MCF 10A (cell line): ENCODE measurements at regions not wholly inside any gene's neighbourhood (a gene's known extent, or its start where the extent isn't known, plus 50 kb on each side); places are given as distances from the start of the nearest gene placed in this dataset.

ENCODE experiments used
- BruUV-seq: library from RNA; stranded (reverse); fragments of 400-500 nt; replicated peaks from 2 replicates; lab custom pipeline; 2021; lab: Mats Ljungman, UMichigan
- CTCF ChIA-PET: fragments of 300-600 bp; sonication (Branson Sonifier 250); formaldehyde crosslinking; extraction: SDS; loops from one replicate; lab custom pipeline; 2021; ENCODE audit warnings: antibody characterized with exemption, inconsistent platforms; lab: Yijun Ruan, JAX
- POLR2A ChIA-PET: fragments of 300-600, 350-650 bp; sonication (Branson Sonifier 250); formaldehyde crosslinking; extraction: SDS; loops from one replicate; lab custom pipeline; 2020; ENCODE audit warnings: antibody characterized with exemption, inconsistent platforms; lab: Yijun Ruan, JAX
- DNase-seq: peaks from one replicate; pipeline ENCODE4 v3.0.0-alpha.2; 2018; ENCODE audit not compliant: unreplicated experiment
- H3K27ac Mint-ChIP-seq: one replicate; pipeline ENCODE4 v1.8.0; 2022; ENCODE audit warnings: mild to moderate bottlenecking, low read depth, mixed read lengths; ENCODE audit not compliant: unreplicated experiment
- H3K27me3 Mint-ChIP-seq: one replicate; pipeline ENCODE4 v1.8.0; 2022; ENCODE audit warnings: mixed read lengths; ENCODE audit not compliant: insufficient read depth, unreplicated experiment
- H3K36me3 Mint-ChIP-seq: one replicate; pipeline ENCODE4 v1.8.0; 2022; ENCODE audit warnings: mild to moderate bottlenecking, moderate library complexity, mixed read lengths; ENCODE audit not compliant: insufficient read depth, unreplicated experiment
- H3K4me1 Mint-ChIP-seq: one replicate; pipeline ENCODE4 v1.8.0; 2022; ENCODE audit warnings: mixed read lengths; ENCODE audit not compliant: insufficient read depth, unreplicated experiment
- H3K4me3 Mint-ChIP-seq: one replicate; pipeline ENCODE4 v1.8.0; 2022; ENCODE audit warnings: mild to moderate bottlenecking, moderate library complexity, mixed read lengths; ENCODE audit not compliant: unreplicated experiment
- H3K9me3 Mint-ChIP-seq: one replicate; pipeline ENCODE4 v1.8.0; 2022; ENCODE audit warnings: mixed read lengths; ENCODE audit not compliant: unreplicated experiment
- CTCF ChIP-seq: fragments of 200-600 bp; IDR thresholded peaks from one replicate; pipeline ENCODE4 v1.8.0; 2022; ENCODE audit warnings: antibody characterized with exemption, mild to moderate bottlenecking; ENCODE audit not compliant: unreplicated experiment
- intact Hi-C: fragments of 100-400 bp; cut with micrococcal nuclease; formaldehyde crosslinking; loops from 2 replicates; pipeline ENCODE4 v1.14.1; 2022

GRCh38 chr5:74143721-74144330, 496.7 kb downstream of the ENC1 start:
- TF ChIP-seq CTCF: no peak
- no peaks in the 10 kb centered on the region for H3K36me3 Mint-ChIP-seq
- ChIA-PET CTCF (no interaction called here), POLR2A (interaction anchor here (0.6 kb wide), 1 partner anchor 307 kb away, joined by 3 read pairs; no protein-coding TSS in a partner anchor)
- no TSS peak for BruUV-seq
- H3K4me1 Mint-ChIP-seq: peaks cover 11% of the 10 kb centered on the region
- H3K27me3 Mint-ChIP-seq: no peaks in the 10 kb centered on the region
- DNase-seq: no peak
- H3K9me3 Mint-ChIP-seq: no peaks in the 10 kb centered on the region
- H3K27ac Mint-ChIP-seq: no peak overlapping the region
- H3K4me3 Mint-ChIP-seq: no peak overlapping the region
- intact Hi-C loops: no loop called here

- ChIA-PET CTCF (no interaction called here), POLR2A (no interaction called here)
- intact Hi-C loops: no loop called here
- H3K9me3 Mint-ChIP-seq: no peaks in the 10 kb centered on the region
- BruUV-seq: no TSS peak
- no peaks in the 10 kb centered on the region for H3K27me3 Mint-ChIP-seq
- no peak for DNase-seq
- peaks cover 11% of the 10 kb centered on the region for H3K4me1 Mint-ChIP-seq
- no peak overlapping the region for H3K27ac Mint-ChIP-seq
- no peak overlapping the region for H3K4me3 Mint-ChIP-seq
- TF ChIP-seq CTCF: no peak
- H3K36me3 Mint-ChIP-seq: no peaks in the 10 kb centered on the region
Observed at GRCh38 chr5:74143151-74143550, 497.4 kb downstream of the ENC1 start.

GRCh38 chr5:74141053-74141452, 499.5 kb downstream of the ENC1 start:
- POLR2A ChIA-PET: interaction anchor here (0.7 to 1.1 kb wide), 2 partner anchors 238 to 577 kb away, joined by 3 read pairs; no protein-coding TSS in a partner anchor
- CTCF ChIA-PET: no interaction called here
- no peak overlapping the region for H3K4me3 Mint-ChIP-seq
- BruUV-seq: no TSS peak
- peaks cover 11% of the 10 kb centered on the region for H3K4me1 Mint-ChIP-seq
- H3K9me3 Mint-ChIP-seq: no peaks in the 10 kb centered on the region
- DNase-seq: peak; percentile 2
- no peaks in the 10 kb centered on the region for H3K27me3 Mint-ChIP-seq
- no peak for TF ChIP-seq CTCF
- intact Hi-C loops: no loop called here
- no peaks in the 10 kb centered on the region for H3K36me3 Mint-ChIP-seq
- no peak overlapping the region for H3K27ac Mint-ChIP-seq

GRCh38 chr5:74140409-74140808, 500.1 kb downstream of the ENC1 start:
- no peak for TF ChIP-seq CTCF
- no peak overlapping the region for H3K4me3 Mint-ChIP-seq
- no peak overlapping the region for H3K27ac Mint-ChIP-seq
- H3K9me3 Mint-ChIP-seq: no peaks in the 10 kb centered on the region
- intact Hi-C loops: no loop called here
- peaks cover 11% of the 10 kb centered on the region for H3K4me1 Mint-ChIP-seq
- H3K36me3 Mint-ChIP-seq: no peaks in the 10 kb centered on the region
- H3K27me3 Mint-ChIP-seq: no peaks in the 10 kb centered on the region
- POLR2A ChIA-PET: interaction anchor here (0.7 to 1.1 kb wide), 2 partner anchors 237 to 576 kb away, joined by 3 read pairs; no protein-coding TSS in a partner anchor
- CTCF ChIA-PET: no interaction called here
- BruUV-seq: no TSS peak
- DNase-seq: no peak
